ENCODE measurements at regions not wholly inside any gene's neighbourhood (a gene's known extent, or its start where the extent isn't known, plus 50 kb on each side); places are given as distances from the start of the nearest gene placed in this dataset.

- Histone ChIP-seq H3K4me1 (ENCODE audit: control insufficient read depth, extremely low read depth, insufficient read depth, low read length) (no peaks in the 10 kb centered on the region), H3K4me2 (ENCODE audit: insufficient read depth, low read length) (no peak overlapping the region), H3K9me1 (replicated peaks; ENCODE audit: control insufficient read depth, extremely low read depth, insufficient read depth, low read length) (no peaks in the 10 kb centered on the region), H4K20me1 (replicated peaks; ENCODE audit: control insufficient read depth, extremely low read depth, insufficient read depth, low read length) (no peaks in the 10 kb centered on the region), H2AFZ (ENCODE audit: low read depth, low read length) (peak overlapping the region; percentile 21), H3K36me3 (ENCODE audit: control insufficient read depth in 2 of 2, extremely low read depth in 1 of 2, insufficient read depth in 2 of 2, low read length in 2 of 2) (no peaks in the 10 kb centered on the region), H3K27ac (ENCODE audit: insufficient read depth, low read depth, low read length) (no peak overlapping the region), H3K27me3 (ENCODE audit: control insufficient read depth in 2 of 2, insufficient read depth in 2 of 2, low read length in 2 of 2) (no peaks in the 10 kb centered on the region), H3K9ac (replicated peaks; ENCODE audit: extremely low read depth, insufficient read depth, low read length) (no peak overlapping the region), H3K4me3 (replicated peaks in 1 of 3; ENCODE audit: insufficient read depth in 1 of 3, low read depth in 1 of 3, low read length in 3 of 3) (no peak overlapping the region), H3K79me2 (ENCODE audit: control insufficient read depth, insufficient read depth, low read length) (no peaks in the 10 kb centered on the region), H3K9me3 (replicated peaks; ENCODE audit: control insufficient read depth, insufficient read depth, low read length) (no peaks in the 10 kb centered on the region)
- intact Hi-C loops (cut with micrococcal nuclease), result no loop called here
- TF ChIP-seq POLR2AphosphoS5 (IDR thresholded peaks at IDR 0.05; ENCODE audit: insufficient read depth, low read depth, low read length), result no peak
- no peak for TF ChIP-seq JUN (IDR thresholded peaks at IDR 0.05; ENCODE audit: borderline replicate concordance, insufficient read depth, insufficient read length, low read depth)
- no peak for TF ChIP-seq MYC (IDR thresholded peaks at IDR 0.05; ENCODE audit: low read depth, low read length)
- POLR2A ChIA-PET, result no interaction called here
- no peak for FAIRE-seq
- no peak for DNase-seq (ENCODE audit: low read depth, low spot score)
- CTCF ChIA-PET, result interaction anchor here (1.0 to 1.4 kb wide), 4 partner anchors 8 to 696 kb away, joined by 3 read pairs; no protein-coding TSS in a partner anchor
- BruUV-seq (replicated peaks), result no TSS peak
- dilution Hi-C loops (cut with MboI; ENCODE audit: extremely low pct_ligation_motif_present, low sequenced_read_pairs), result no loop called here
Observed at GRCh38 chr13:34176633-34177032, 358.7 kb downstream of the RFC3 start.

- dilution Hi-C loops (cut with MboI; ENCODE audit: extremely low pct_ligation_motif_present, low sequenced_read_pairs) (no loop called here), intact Hi-C loops (cut with micrococcal nuclease) (no loop called here)
- Histone ChIP-seq H3K4me2 (ENCODE audit: insufficient read depth, low read length) (no peak overlapping the region), H3K9ac (replicated peaks; ENCODE audit: extremely low read depth, insufficient read depth, low read length) (no peak overlapping the region), H4K20me1 (replicated peaks; ENCODE audit: control insufficient read depth, extremely low read depth, insufficient read depth, low read length) (no peaks in the 10 kb centered on the region), H3K79me2 (ENCODE audit: control insufficient read depth, insufficient read depth, low read length) (no peaks in the 10 kb centered on the region), H3K4me1 (ENCODE audit: control insufficient read depth, extremely low read depth, insufficient read depth, low read length) (no peaks in the 10 kb centered on the region), H3K27ac (ENCODE audit: insufficient read depth, low read depth, low read length) (no peak overlapping the region), H3K9me1 (replicated peaks; ENCODE audit: control insufficient read depth, extremely low read depth, insufficient read depth, low read length) (no peaks in the 10 kb centered on the region), H3K27me3 (ENCODE audit: control insufficient read depth in 2 of 2, insufficient read depth in 2 of 2, low read length in 2 of 2) (no peaks in the 10 kb centered on the region), H3K36me3 (ENCODE audit: control insufficient read depth in 2 of 2, extremely low read depth in 1 of 2, insufficient read depth in 2 of 2, low read length in 2 of 2) (no peaks in the 10 kb centered on the region), H2AFZ (ENCODE audit: low read depth, low read length) (no peak overlapping the region), H3K4me3 (replicated peaks in 1 of 3; ENCODE audit: insufficient read depth in 1 of 3, low read depth in 1 of 3, low read length in 3 of 3) (no peak overlapping the region), H3K9me3 (replicated peaks; ENCODE audit: control insufficient read depth, insufficient read depth, low read length) (no peaks in the 10 kb centered on the region)
- DNase-seq (ENCODE audit: low read depth, low spot score) (no peak), FAIRE-seq (no peak)
- no peak for TF ChIP-seq GATA2 (IDR thresholded peaks at IDR 0.05; ENCODE audit: insufficient read depth, insufficient read length, low read depth, low read length)
- TF ChIP-seq, protein P1, sequence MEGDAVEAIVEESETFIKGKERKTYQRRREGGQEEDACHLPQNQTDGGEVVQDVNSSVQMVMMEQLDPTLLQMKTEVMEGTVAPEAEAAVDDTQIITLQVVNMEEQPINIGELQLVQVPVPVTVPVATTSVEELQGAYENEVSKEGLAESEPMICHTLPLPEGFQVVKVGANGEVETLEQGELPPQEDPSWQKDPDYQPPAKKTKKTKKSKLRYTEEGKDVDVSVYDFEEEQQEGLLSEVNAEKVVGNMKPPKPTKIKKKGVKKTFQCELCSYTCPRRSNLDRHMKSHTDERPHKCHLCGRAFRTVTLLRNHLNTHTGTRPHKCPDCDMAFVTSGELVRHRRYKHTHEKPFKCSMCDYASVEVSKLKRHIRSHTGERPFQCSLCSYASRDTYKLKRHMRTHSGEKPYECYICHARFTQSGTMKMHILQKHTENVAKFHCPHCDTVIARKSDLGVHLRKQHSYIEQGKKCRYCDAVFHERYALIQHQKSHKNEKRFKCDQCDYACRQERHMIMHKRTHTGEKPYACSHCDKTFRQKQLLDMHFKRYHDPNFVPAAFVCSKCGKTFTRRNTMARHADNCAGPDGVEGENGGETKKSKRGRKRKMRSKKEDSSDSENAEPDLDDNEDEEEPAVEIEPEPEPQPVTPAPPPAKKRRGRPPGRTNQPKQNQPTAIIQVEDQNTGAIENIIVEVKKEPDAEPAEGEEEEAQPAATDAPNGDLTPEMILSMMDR (IDR thresholded peaks at IDR 0.05; ENCODE audit: extremely low read depth in 1 of 2, insufficient read depth in 1 of 2, low read depth in 1 of 2, low read length in 2 of 2), result no peak
- TF ChIP-seq, protein P2, sequence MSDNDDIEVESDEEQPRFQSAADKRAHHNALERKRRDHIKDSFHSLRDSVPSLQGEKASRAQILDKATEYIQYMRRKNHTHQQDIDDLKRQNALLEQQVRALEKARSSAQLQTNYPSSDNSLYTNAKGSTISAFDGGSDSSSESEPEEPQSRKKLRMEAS (IDR thresholded peaks at IDR 0.05; ENCODE audit: insufficient read depth, insufficient read length), result no peak
- no peak for TF ChIP-seq EZH2 (IDR thresholded peaks at IDR 0.05; ENCODE audit: borderline replicate concordance, low read depth, low read length, severe bottlenecking)
- no peak for TF ChIP-seq MYC (IDR thresholded peaks at IDR 0.05; ENCODE audit: low read depth, low read length)
- TF ChIP-seq POLR2A (IDR thresholded peaks at IDR 0.05; ENCODE audit: low read depth, low read length), result no peak
- POLR2A ChIA-PET, result no interaction called here
- BruUV-seq (replicated peaks), result no TSS peak
- CTCF ChIA-PET, result no interaction called here
Observed at GRCh38 chr13:34179481-34179880, 361.5 kb downstream of the RFC3 start.
